GM23248 (cell line): ENCODE measurements at regions not wholly inside any gene's neighbourhood (a gene's known extent, or its start where the extent isn't known, plus 50 kb on each side); places are given as distances from the start of the nearest gene placed in this dataset.

Experiments
- DNase-seq: peaks from one replicate; pipeline ENCODE4 v3.0.0-alpha.2; 2015
- H2AFZ ChIP-seq: fragments of 200-600 bp; sonication (generic); 2 replicates; pipeline ENCODE4 v1.6.1; 2016; ENCODE audit warnings: antibody characterized with exemption
- H3F3A ChIP-seq: fragments of 200-600 bp; sonication (generic); 2 replicates; pipeline ENCODE4 v1.6.1; 2016; ENCODE audit warnings: mild to moderate bottlenecking, antibody characterized with exemption, mixed run types; ENCODE audit not compliant: insufficient read depth
- H3K27ac ChIP-seq: fragments of 200-600 bp; sonication (generic); 2 replicates; pipeline ENCODE4 v1.5.1; 2016; ENCODE audit warnings: mild to moderate bottlenecking
- H3K27me3 ChIP-seq: fragments of 200-600 bp; sonication (generic); replicated peaks from 2 replicates; pipeline ENCODE4 v1.6.1; 2016; ENCODE audit warnings: mild to moderate bottlenecking; ENCODE audit not compliant: insufficient read depth
- H3K36me3 ChIP-seq: fragments of 200-600 bp; sonication (generic); 2 replicates; pipeline ENCODE4 v1.6.1; 2016; ENCODE audit warnings: low read depth, mild to moderate bottlenecking
- H3K4me1 ChIP-seq: fragments of 200-600 bp; sonication (generic); 2 replicates; pipeline ENCODE4 v1.6.1; 2016; ENCODE audit warnings: mild to moderate bottlenecking; ENCODE audit not compliant: insufficient read depth
- H3K4me2 ChIP-seq: fragments of 200-600 bp; sonication (generic); one replicate; pipeline ENCODE4 v1.6.1; 2016; ENCODE audit warnings: mild to moderate bottlenecking; ENCODE audit not compliant: unreplicated experiment
- H3K4me3 ChIP-seq: fragments of 200-600 bp; sonication (generic); 2 replicates; pipeline ENCODE4 v1.5.1; 2016; ENCODE audit warnings: mild to moderate bottlenecking
- H3K79me2 ChIP-seq: fragments of 200-600 bp; sonication (generic); 2 replicates; pipeline ENCODE4 v1.6.1; 2016; ENCODE audit warnings: mild to moderate bottlenecking; ENCODE audit not compliant: insufficient read depth
- H3K9ac ChIP-seq: fragments of 200-600 bp; sonication (generic); 2 replicates; pipeline ENCODE4 v1.6.1; 2016; ENCODE audit warnings: mild to moderate bottlenecking
- H3K9me2 ChIP-seq: fragments of 200-600 bp; sonication (generic); 2 replicates; pipeline ENCODE4 v1.6.1; 2016; ENCODE audit warnings: mixed run types, mild to moderate bottlenecking, moderate library complexity; ENCODE audit not compliant: insufficient read depth
- H3K9me3 ChIP-seq: fragments of 200-600 bp; sonication (generic); one replicate; pipeline ENCODE4 v1.6.1; 2017; ENCODE audit warnings: low read depth
- H4K20me1 ChIP-seq: fragments of 200-600 bp; sonication (generic); 2 replicates; pipeline ENCODE4 v1.6.0; 2016; ENCODE audit not compliant: insufficient read depth
- EZH2 ChIP-seq: fragments of 200-600 bp; sonication (generic); IDR thresholded peaks from 2 replicates; pipeline ENCODE4 v1.6.1; 2018; ENCODE audit warnings: antibody characterized with exemption, mild to moderate bottlenecking; ENCODE audit not compliant: insufficient read depth, poor library complexity, severe bottlenecking
- EZH2phosphoT487 ChIP-seq: fragments of 200-600 bp; sonication (generic); IDR thresholded peaks from 2 replicates; pipeline ENCODE4 v1.6.1; 2018; ENCODE audit warnings: antibody characterized with exemption, moderate library complexity, mild to moderate bottlenecking, low read depth; ENCODE audit not compliant: insufficient read depth
- WGBS, 2 experiments: methylation state at CpG; one replicate each; pipeline ENCODE4 v1.1.6; 2015 to 2017; ENCODE audit warnings: low lambda C conversion rate in 2 of 2, low coverage in 1 of 2; ENCODE audit errors: missing lambda C conversion rate in 2 of 2; 5-methylcytosine and 5-hydroxymethylcytosine counted together
- in situ Hi-C: fragments of 300-500 bp; cut with MboI; formaldehyde crosslinking; loops from 2 replicates; pipeline ENCODE4 v1.15.0; 2020

DNA sequence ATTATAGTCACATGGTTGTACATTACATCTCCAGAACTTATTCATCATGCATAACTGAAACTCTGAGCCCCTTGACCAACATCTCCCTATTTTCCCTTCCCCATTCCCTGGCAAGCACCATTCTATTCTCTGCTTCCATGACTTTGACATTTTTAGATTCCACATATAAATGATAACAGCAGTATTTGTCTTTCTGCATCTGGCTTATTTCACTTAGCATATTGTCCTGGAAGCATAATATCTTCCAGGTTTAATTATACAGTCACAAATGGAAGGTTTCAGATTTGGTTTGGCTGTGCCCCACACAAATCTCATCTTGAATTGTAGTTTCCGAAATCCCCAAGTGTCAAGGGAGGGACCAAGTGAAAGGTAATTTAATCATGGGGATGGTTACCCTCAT, 626.9 kb upstream of the PKDCC start:
- in situ Hi-C loops = no loop called here
- Histone ChIP-seq H3K4me1 (no peaks in the 10 kb centered on the region), H3K27ac (no peak overlapping the region), H3K4me3 (no peak overlapping the region), H3K9me3 (no peaks in the 10 kb centered on the region), H3K27me3 (no peaks in the 10 kb centered on the region), H3K9me2 (no peaks in the 10 kb centered on the region), H3K79me2 (no peaks in the 10 kb centered on the region), H3K9ac (no peak overlapping the region), H2AFZ (no peak overlapping the region), H3K36me3 (no peaks in the 10 kb centered on the region), H3F3A (no peaks in the 10 kb centered on the region), H4K20me1 (no peaks in the 10 kb centered on the region), H3K4me2 (no peak overlapping the region)
- no peak for DNase-seq
- WGBS, 2 experiments = 16 to 29% methylated on average over 1 of the region's 1 CpG
- TF ChIP-seq EZH2 = no peak
- TF ChIP-seq EZH2phosphoT487 = no peak

GRCh38 chr2:41431756-41432155, 616.1 kb upstream of the PKDCC start:
- Histone ChIP-seq H3K79me2 (no peaks in the 10 kb centered on the region), H3K4me1 (no peaks in the 10 kb centered on the region), H3K36me3 (no peaks in the 10 kb centered on the region), H3K27ac (no peak overlapping the region), H3K4me3 (no peak overlapping the region), H3K9me2 (no peaks in the 10 kb centered on the region), H3K4me2 (no peak overlapping the region), H3K9ac (no peak overlapping the region), H2AFZ (no peak overlapping the region), H3K27me3 (no peaks in the 10 kb centered on the region), H3K9me3 (no peaks in the 10 kb centered on the region), H3F3A (no peaks in the 10 kb centered on the region), H4K20me1 (no peaks in the 10 kb centered on the region)
- WGBS, 2 experiments = 1 to 2% methylated on average over 2 of the region's 2 CpGs
- in situ Hi-C loops = no loop called here
- TF ChIP-seq EZH2phosphoT487 (no peak), EZH2 (no peak)
- no peak for DNase-seq

DNA sequence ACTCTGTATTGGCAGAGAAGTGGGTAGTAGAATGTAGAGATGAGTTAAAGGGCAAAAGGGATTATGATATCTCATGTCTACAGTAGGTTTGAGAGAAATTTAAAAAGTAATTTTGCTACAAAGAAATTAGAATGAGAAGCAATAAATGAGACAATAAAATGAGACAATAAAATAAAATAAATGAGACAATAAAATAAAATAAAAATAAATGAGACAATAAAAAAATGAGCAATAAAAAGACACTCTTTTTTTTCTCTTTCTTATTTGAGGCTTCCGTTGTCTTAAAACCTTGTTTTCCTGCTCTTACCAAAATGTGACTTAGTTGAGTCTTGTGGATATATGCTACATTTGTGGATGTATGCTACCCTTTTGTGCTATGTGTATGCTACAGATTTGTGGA, 615.4 kb upstream of the PKDCC start:
- H3F3A ChIP-seq = no peaks in the 10 kb centered on the region
- no peak for TF ChIP-seq EZH2
- TF ChIP-seq EZH2phosphoT487 = no peak
- no peak overlapping the region for H3K4me3 ChIP-seq
- H3K4me2 ChIP-seq = no peak overlapping the region
- no peaks in the 10 kb centered on the region for H3K9me3 ChIP-seq
- in situ Hi-C loops = no loop called here
- no peak overlapping the region for H2AFZ ChIP-seq
- WGBS, 2 experiments = 62 to 64% methylated on average over 1 of the region's 1 CpG
- no peaks in the 10 kb centered on the region for H3K9me2 ChIP-seq
- H3K27ac ChIP-seq = no peak overlapping the region
- H3K4me1 ChIP-seq = no peaks in the 10 kb centered on the region
- H3K79me2 ChIP-seq = no peaks in the 10 kb centered on the region
- no peak overlapping the region for H3K9ac ChIP-seq
- DNase-seq = no peak
- H4K20me1 ChIP-seq = no peaks in the 10 kb centered on the region; the same call in 1 of the 2 replicates
- H3K36me3 ChIP-seq = no peaks in the 10 kb centered on the region
- H3K27me3 ChIP-seq = no peaks in the 10 kb centered on the region

DNA sequence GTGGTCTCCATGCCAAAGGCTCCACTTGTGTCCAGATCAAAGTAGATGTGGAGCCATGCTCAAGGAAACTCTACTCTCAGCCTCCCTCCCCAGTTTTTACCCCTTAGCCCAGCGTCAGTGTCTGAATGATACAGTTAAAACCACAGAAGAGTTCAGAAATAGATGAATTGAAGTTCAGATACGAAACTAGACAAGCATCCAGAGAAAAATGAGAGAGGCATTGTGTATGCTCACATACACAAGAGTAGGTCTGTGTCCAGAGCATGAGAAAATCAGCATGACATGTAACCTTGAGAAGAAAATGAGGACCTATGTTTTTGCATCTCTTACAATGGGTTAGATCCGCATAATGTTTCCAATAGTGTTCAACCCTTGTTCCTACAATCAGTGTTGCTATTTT, 612.8 kb upstream of the PKDCC start:
- TF ChIP-seq EZH2 = no peak
- no peak for TF ChIP-seq EZH2phosphoT487
- no peaks in the 10 kb centered on the region for H3K79me2 ChIP-seq
- H3K4me3 ChIP-seq = no peak overlapping the region
- no peaks in the 10 kb centered on the region for H3K27me3 ChIP-seq
- H2AFZ ChIP-seq = no peak overlapping the region
- 4 to 12% methylated on average over 3 of the region's 3 CpGs for WGBS, 2 experiments
- no peaks in the 10 kb centered on the region for H3K9me2 ChIP-seq
- no peaks in the 10 kb centered on the region for H3K9me3 ChIP-seq
- H4K20me1 ChIP-seq = no peaks in the 10 kb centered on the region; the same call in 1 of the 2 replicates
- no peaks in the 10 kb centered on the region for H3K4me1 ChIP-seq
- no peaks in the 10 kb centered on the region for H3F3A ChIP-seq
- no peak overlapping the region for H3K4me2 ChIP-seq
- no peak for DNase-seq
- in situ Hi-C loops = no loop called here
- no peaks in the 10 kb centered on the region for H3K36me3 ChIP-seq
- no peak overlapping the region for H3K9ac ChIP-seq
- H3K27ac ChIP-seq = no peak overlapping the region

DNA sequence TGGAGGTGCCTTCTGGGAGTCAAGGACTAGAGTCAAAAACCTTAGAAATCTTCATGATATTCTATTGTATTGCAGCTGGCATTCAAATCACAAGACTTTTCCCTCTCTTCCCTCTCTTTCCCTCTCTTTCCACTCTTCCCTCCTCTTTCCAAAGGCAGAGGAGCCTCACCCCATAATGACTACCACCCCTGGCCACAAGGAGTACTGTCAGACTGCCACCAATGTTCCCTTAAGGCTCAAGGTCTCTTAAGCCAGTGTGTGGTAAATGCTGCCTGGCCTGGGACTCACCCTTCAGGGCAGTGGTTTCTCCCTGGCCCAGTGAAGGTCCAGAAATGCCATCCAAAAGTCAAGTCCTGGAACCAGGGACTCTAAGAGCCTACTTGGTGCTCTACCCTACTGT, 605.9 kb upstream of the PKDCC start:
- Histone ChIP-seq H3K4me1 (no peaks in the 10 kb centered on the region), H4K20me1 (no peaks in the 10 kb centered on the region; the same call in 1 of the 2 replicates), H3F3A (no peaks in the 10 kb centered on the region), H3K27ac (no peak overlapping the region), H2AFZ (no peak overlapping the region), H3K4me2 (no peak overlapping the region), H3K27me3 (no peaks in the 10 kb centered on the region), H3K79me2 (no peaks in the 10 kb centered on the region), H3K9me3 (no peaks in the 10 kb centered on the region), H3K4me3 (no peak overlapping the region), H3K36me3 (no peaks in the 10 kb centered on the region), H3K9me2 (no peaks in the 10 kb centered on the region), H3K9ac (no peak overlapping the region)
- in situ Hi-C loops = no loop called here
- TF ChIP-seq EZH2 = no peak
- TF ChIP-seq EZH2phosphoT487 = no peak
- DNase-seq = no peak
